OCI-LY3 (cell line): ENCODE measurements at regions not wholly inside any gene's neighbourhood (a gene's known extent, or its start where the extent isn't known, plus 50 kb on each side); places are given as distances from the start of the nearest gene placed in this dataset.

ENCODE experiments used
- EZH2phosphoT487 ChIP-seq: fragments of 200-600 bp; shearing (Covaris generic); IDR thresholded peaks from 2 replicates; pipeline ENCODE4 v1.6.1; 2018; ENCODE audit warnings: antibody characterized with exemption, mixed run types, low read depth
- TF ChIP-seq, protein P1 (sequence below): fragments of 200-600, 300-600 bp; sonication (generic); IDR thresholded peaks from 2 replicates; pipeline ENCODE4 v1.5.1; 2014; ENCODE audit warnings: antibody characterized with exemption, low read length, low read depth

DNA sequence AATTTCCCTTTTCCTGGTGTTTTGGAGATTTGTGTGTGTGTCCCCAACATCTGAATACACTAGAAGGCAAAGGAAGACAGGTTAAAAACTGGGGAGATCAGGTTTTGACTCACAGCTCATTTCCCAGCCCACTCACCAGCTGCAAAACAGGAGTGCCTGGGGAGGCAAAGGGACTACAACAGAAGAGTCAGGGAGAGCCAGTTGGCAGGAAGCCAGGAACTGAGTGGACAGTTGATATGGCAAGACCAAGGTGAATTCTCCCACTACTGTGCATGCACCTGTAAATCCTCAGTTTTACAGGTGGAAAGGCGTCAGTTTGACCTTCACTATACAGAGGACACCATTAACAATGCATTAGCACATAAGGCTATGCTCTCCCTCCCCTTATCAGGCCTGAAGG lies 901.5 kb upstream of the SEMA6D start:
- TF ChIP-seq, protein P1, sequence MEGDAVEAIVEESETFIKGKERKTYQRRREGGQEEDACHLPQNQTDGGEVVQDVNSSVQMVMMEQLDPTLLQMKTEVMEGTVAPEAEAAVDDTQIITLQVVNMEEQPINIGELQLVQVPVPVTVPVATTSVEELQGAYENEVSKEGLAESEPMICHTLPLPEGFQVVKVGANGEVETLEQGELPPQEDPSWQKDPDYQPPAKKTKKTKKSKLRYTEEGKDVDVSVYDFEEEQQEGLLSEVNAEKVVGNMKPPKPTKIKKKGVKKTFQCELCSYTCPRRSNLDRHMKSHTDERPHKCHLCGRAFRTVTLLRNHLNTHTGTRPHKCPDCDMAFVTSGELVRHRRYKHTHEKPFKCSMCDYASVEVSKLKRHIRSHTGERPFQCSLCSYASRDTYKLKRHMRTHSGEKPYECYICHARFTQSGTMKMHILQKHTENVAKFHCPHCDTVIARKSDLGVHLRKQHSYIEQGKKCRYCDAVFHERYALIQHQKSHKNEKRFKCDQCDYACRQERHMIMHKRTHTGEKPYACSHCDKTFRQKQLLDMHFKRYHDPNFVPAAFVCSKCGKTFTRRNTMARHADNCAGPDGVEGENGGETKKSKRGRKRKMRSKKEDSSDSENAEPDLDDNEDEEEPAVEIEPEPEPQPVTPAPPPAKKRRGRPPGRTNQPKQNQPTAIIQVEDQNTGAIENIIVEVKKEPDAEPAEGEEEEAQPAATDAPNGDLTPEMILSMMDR: no peak
- no peak for TF ChIP-seq EZH2phosphoT487
